Ovary (tissue), 7 donors: ENCODE measurements at regions not wholly inside any gene's neighbourhood (a gene's known extent, or its start where the extent isn't known, plus 50 kb on each side); places are given as distances from the start of the nearest gene placed in this dataset.
A peak's percentile ranks its signal among the peaks of the same experiment; 100 is the strongest.

Experiments used
- DNase-seq, 5 donors: peaks; one replicate each; pipeline ENCODE4 v3.0.0-alpha.2; 2019 to 2020
- H3K27ac ChIP-seq, 2 donors: fragments of 200-600 bp; one replicate each; pipeline versions ENCODE4 v1.5.1 to v1.8.0; 2019 to 2022
- H3K27me3 ChIP-seq: fragments of 200-600 bp; one replicate; pipeline ENCODE4 v1.8.0; 2022
- H3K36me3 ChIP-seq: fragments of 200-600 bp; sonication (generic); one replicate; pipeline ENCODE4 v1.5.1; 2019
- H3K4me1 ChIP-seq: one replicate; pipeline ENCODE4 v1.8.1; 2013; ENCODE audit warnings: mild to moderate bottlenecking, moderate library complexity; ENCODE audit not compliant: insufficient read depth
- H3K4me3 ChIP-seq: fragments of 200-600 bp; sonication (generic); one replicate; pipeline ENCODE4 v1.5.1; 2017
- H3K9me3 ChIP-seq, 2 donors: fragments of 200-600 bp in 1 of 2; sonication (generic) in 1 of 2; one replicate each; pipeline versions ENCODE4 v1.5.1 to v1.8.1; 2013 to 2019; ENCODE audit warnings: mild to moderate bottlenecking in 1 of 2, moderate library complexity in 1 of 2
- EP300 ChIP-seq: sonication (generic); formaldehyde crosslinking; IDR thresholded peaks from one replicate; pipeline ENCODE4 v1.6.1; 2017; ENCODE audit warnings: antibody characterized with exemption
- POLR2A ChIP-seq: fragments of 450-650 bp; IDR thresholded peaks from one replicate; pipeline ENCODE4 v1.6.1; 2017; ENCODE audit warnings: antibody characterized with exemption, mild to moderate bottlenecking, moderate library complexity
- WGBS, 3 donors: extraction: QIAGEN DNeasy Blood & Tissue Kit in 1 of 3; methylation state at CpG; one replicate each; pipeline versions ENCODE4 v1.1.5 to v1.1.7; 2013 to 2017; 5-methylcytosine and 5-hydroxymethylcytosine counted together
- intact Hi-C, 4 donors: fragments of 100-400 bp; cut with DNase I; formaldehyde crosslinking; loops; one replicate each; pipeline versions ENCODE4 v1.11.0 to v1.15.1; 2022 to 2023
- TF ChIP-seq, protein P1 (sequence below), 3 donors: fragments of 450-650 bp in 2 of 3; fragments of 200-600 bp in 1 of 3; IDR thresholded peaks; one replicate each; pipeline versions ENCODE4 v1.5.1 to v1.8.0; 2016 to 2022; ENCODE audit warnings: antibody characterized with exemption in 3 of 3, mild to moderate bottlenecking in 1 of 3
- donor health status: DM: no; HTN: no; CAD: no; lungs with moderate emphysema.
- donor health status: DM: no; HTN: no; CAD: no.
- donor health status: Bipolar disorder and iron deficiency.
- donor health status: DM: no; HTN: no; CAD: no.
- donor health status: DM: yes; HTN: yes; CAD: no.

DNA sequence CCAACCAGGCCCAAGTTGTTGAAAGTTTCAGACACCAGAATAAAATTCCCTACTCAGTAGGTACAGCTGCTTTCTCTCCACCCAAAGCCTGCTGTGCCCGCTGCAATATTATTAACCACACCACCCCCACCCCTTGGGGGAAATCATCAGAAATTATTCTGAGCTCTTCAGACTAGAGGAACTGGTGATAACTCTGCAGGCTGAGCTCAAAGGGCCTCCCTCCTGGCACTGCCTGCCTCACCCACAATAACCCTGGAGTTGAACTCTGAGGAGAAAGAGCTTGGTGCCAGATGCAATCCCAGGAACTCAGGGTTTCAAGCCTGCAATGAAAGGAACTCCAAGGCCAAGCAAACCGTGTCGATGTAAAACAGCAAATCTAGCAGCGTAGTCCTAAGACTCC lies 381.7 kb upstream of the ZNF507 start:
- Histone ChIP-seq H3K9me3 (no peaks in the 10 kb centered on the region), H3K27ac (peak overlapping the region in 1 of 2 donors; percentile 69), H3K4me1 (peaks cover 18% of the 10 kb centered on the region), H3K27me3 (no peaks in the 10 kb centered on the region), H3K36me3 (no peaks in the 10 kb centered on the region), H3K4me3 (no peak overlapping the region)
- intact Hi-C loops, result loop anchor here in 1 of 4 donors (5.0 to 10.0 kb wide), 2 partner anchors 56 to 71 kb away; no protein-coding TSS in a partner anchor
- DNase-seq, result no peak
- WGBS, 3 donors, result 40 to 66% (median 41%) methylated on average over 4 of the region's 4 CpGs
- TF ChIP-seq POLR2A (no peak), EP300 (no peak)
- TF ChIP-seq, protein P1, sequence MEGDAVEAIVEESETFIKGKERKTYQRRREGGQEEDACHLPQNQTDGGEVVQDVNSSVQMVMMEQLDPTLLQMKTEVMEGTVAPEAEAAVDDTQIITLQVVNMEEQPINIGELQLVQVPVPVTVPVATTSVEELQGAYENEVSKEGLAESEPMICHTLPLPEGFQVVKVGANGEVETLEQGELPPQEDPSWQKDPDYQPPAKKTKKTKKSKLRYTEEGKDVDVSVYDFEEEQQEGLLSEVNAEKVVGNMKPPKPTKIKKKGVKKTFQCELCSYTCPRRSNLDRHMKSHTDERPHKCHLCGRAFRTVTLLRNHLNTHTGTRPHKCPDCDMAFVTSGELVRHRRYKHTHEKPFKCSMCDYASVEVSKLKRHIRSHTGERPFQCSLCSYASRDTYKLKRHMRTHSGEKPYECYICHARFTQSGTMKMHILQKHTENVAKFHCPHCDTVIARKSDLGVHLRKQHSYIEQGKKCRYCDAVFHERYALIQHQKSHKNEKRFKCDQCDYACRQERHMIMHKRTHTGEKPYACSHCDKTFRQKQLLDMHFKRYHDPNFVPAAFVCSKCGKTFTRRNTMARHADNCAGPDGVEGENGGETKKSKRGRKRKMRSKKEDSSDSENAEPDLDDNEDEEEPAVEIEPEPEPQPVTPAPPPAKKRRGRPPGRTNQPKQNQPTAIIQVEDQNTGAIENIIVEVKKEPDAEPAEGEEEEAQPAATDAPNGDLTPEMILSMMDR (IDR thresholded peaks at IDR 0.05), result no peak

DNA sequence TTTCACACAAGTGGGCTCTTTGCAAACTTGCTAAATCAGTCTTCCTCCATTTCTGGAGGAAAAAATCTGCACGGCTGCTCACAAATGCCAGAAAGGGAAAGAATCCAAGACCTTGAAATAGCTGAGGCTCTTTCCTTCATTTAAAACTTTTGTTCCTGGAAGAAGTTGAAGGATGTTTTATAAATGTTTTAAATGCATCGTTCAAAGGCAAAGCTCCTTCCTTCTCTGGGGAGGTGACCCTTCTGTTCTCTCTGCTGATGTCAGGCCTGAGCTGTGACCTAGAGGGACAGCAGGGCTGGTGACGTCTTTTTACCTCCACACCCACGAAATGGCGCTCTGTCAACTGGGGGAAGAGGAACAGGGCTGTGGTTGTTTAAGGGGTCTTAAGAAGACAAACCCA lies 376.4 kb upstream of the ZNF507 start:
- intact Hi-C loops, result loop anchor here in 1 of 4 donors (5.0 to 10.0 kb wide), 2 partner anchors 66 to 622 kb away; partner anchors contain the start of gene TSHZ3
- Histone ChIP-seq H3K4me3 (no peak overlapping the region), H3K27ac (peak overlapping the region; percentile 2 to 88), H3K27me3 (no peaks in the 10 kb centered on the region), H3K9me3 (no peaks in the 10 kb centered on the region), H3K36me3 (no peaks in the 10 kb centered on the region), H3K4me1 (peaks cover 13% of the 10 kb centered on the region)
- 4 to 15% (median 10%) methylated on average over 5 of the region's 5 CpGs for whole genome bisulfite sequencing, 3 donors
- TF ChIP-seq EP300, result no peak
- no peak for TF ChIP-seq POLR2A
- TF ChIP-seq, protein P1 (IDR thresholded peaks at IDR 0.05), result no peak
- DNase-seq, result peak; percentile 49 to 72 (median 65)

DNA sequence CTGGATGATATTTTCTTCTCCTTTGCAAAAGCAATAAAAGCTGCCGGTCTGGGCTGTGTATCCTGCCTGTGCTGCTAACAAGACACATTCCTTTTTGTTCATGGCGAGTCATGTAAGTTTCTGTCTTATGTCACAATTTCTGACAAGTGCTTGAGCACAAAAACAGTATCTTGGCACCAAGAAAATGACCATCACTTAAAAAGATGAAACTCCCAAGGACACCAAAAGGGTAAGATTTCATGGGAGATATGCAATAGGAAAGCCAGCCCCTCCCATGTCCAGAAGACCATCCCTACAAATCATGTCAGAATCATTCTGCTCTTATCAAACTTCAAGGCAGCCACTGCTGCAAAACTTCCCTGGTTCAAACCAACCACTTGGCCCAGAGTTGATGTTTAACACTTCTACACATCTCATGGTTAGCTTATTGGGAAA lies 375.4 kb upstream of the ZNF507 start:
- H3K36me3 ChIP-seq, result no peaks in the 10 kb centered on the region
- H3K4me1 ChIP-seq, result peaks cover 10% of the 10 kb centered on the region
- WGBS, 3 donors, result 27 to 61% (median 45%) methylated on average over 2 of the region's 2 CpGs
- H3K27me3 ChIP-seq, result no peaks in the 10 kb centered on the region
- intact Hi-C loops, result loop anchor here in 1 of 4 donors (10.0 kb wide), 1 partner anchor 65 kb away; no protein-coding TSS in a partner anchor
- no peaks in the 10 kb centered on the region for H3K9me3 ChIP-seq
- DNase-seq, result no peak
- no peak overlapping the region for H3K4me3 ChIP-seq
- TF ChIP-seq POLR2A (no peak), EP300 (no peak)
- TF ChIP-seq, protein P1 (IDR thresholded peaks at IDR 0.05), result no peak
- H3K27ac ChIP-seq, result peak overlapping the region in 1 of 2 donors; percentile 88

DNA sequence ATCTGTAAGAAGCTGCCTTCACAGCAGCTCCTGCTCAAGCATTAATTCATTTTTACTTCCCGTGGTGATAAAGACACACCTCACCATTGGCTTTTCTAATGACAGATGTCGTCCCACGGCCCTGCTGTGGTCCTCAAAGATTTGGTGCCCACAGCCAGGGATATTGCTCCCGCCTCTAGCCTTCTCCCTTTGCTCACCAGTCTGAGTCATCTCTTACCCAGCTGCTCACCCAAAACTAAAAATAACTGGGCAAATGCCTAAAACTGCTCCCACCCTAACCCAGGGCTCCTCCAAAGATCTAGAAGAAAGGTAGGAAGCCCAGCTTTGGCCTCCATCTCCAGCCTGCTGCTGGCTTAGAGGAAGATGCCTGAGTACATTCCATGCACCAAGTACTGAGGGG lies 371.1 kb upstream of the ZNF507 start:
- WGBS, 3 donors, result 82 to 90% (median 84%) methylated on average over 4 of the region's 4 CpGs
- TF ChIP-seq, protein P1 (IDR thresholded peaks at IDR 0.05), result no peak
- no peak for TF ChIP-seq EP300
- TF ChIP-seq POLR2A, result no peak
- H3K4me3 ChIP-seq, result no peak overlapping the region
- H3K27me3 ChIP-seq, result no peaks in the 10 kb centered on the region
- intact Hi-C loops, result loop anchor here in 1 of 4 donors (10.0 kb wide), 1 partner anchor 61 kb away; no protein-coding TSS in a partner anchor
- no peaks in the 10 kb centered on the region for H3K9me3 ChIP-seq
- no peaks in the 10 kb centered on the region for H3K36me3 ChIP-seq
- no peak for DNase-seq
- H3K27ac ChIP-seq, result no peak overlapping the region
- H3K4me1 ChIP-seq, result peaks cover 4% of the 10 kb centered on the region
